ENCODE measurements at regions not wholly inside any gene's neighbourhood (a gene's known extent, or its start where the extent isn't known, plus 50 kb on each side); places are given as distances from the start of the nearest gene placed in this dataset.

GRCh38 chr5:152736906-152737305 is 331.8 kb upstream of the NMUR2 start:
- no peak for TF ChIP-seq POLR2AphosphoS5 (IDR thresholded peaks at IDR 0.05; ENCODE audit: low read depth, low read length)
- TF ChIP-seq POLR2A (IDR thresholded peaks at IDR 0.05; ENCODE audit: low read depth, low read length): no peak
